H1 (cell line): ENCODE measurements at regions not wholly inside any gene's neighbourhood (a gene's known extent, or its start where the extent isn't known, plus 50 kb on each side); places are given as distances from the start of the nearest gene placed in this dataset.

Source experiments
- CTCF ChIA-PET: fragments of 300-600 bp; sonication (Branson Sonifier 250); formaldehyde crosslinking; loops from one replicate; lab custom pipeline; 2021; ENCODE audit not compliant: partially characterized antibody; lab: Charles Lee
- POLR2A ChIA-PET: fragments of 300-600 bp; sonication (Branson Sonifier 250); formaldehyde crosslinking; loops from one replicate; lab custom pipeline; 2021; ENCODE audit warnings: inconsistent platforms; ENCODE audit not compliant: partially characterized antibody; lab: Charles Lee
- DNase-seq, 2 experiments: peaks; one replicate each; pipeline versions ENCODE4 v3.0.0 to v3.0.0-alpha.2; 2010 to 2022; ENCODE audit warnings: low spot score in 2 of 2, low read depth in 1 of 2, mixed read lengths in 1 of 2
- FAIRE-seq: peaks from 2 replicates; lab custom pipeline; 2011; peaks lifted over from hg19 to GRCh38; lab: Jason Lieb, UNC
- H2AFZ ChIP-seq: 2 replicates; pipeline ENCODE4 v1.8.1; 2012; ENCODE audit warnings: low read length, inconsistent platforms
- H2AK5ac ChIP-seq: 2 replicates; pipeline ENCODE4 v1.6.1; 2013; ENCODE audit warnings: low read depth, low read length
- H2BK120ac ChIP-seq: replicated peaks from 2 replicates; pipeline ENCODE3; 2013; ENCODE audit warnings: low read depth, low read length, inconsistent platforms
- H2BK12ac ChIP-seq: 2 replicates; pipeline ENCODE4 v1.6.1; 2013; ENCODE audit warnings: low read depth, low read length
- H2BK15ac ChIP-seq: 2 replicates; pipeline ENCODE4 v1.6.1; 2013; ENCODE audit warnings: low read length
- H2BK20ac ChIP-seq: 2 replicates; pipeline ENCODE4 v1.6.1; 2013; ENCODE audit warnings: low read length
- H2BK5ac ChIP-seq: 2 replicates; pipeline ENCODE4 v1.6.1; 2013; ENCODE audit warnings: low read depth, low read length
- H3K14ac ChIP-seq: 2 replicates; pipeline ENCODE4 v1.6.1; 2013; ENCODE audit warnings: inconsistent platforms; ENCODE audit not compliant: insufficient read length
- H3K18ac ChIP-seq: 2 replicates; pipeline ENCODE4 v1.6.1; 2013; ENCODE audit warnings: low read length; ENCODE audit errors: extremely low read depth
- H3K23ac ChIP-seq: 2 replicates; pipeline ENCODE4 v1.6.1; 2013; ENCODE audit warnings: inconsistent platforms; ENCODE audit not compliant: insufficient read length
- H3K23me2 ChIP-seq: 2 replicates; pipeline ENCODE4 v1.6.1; 2013; ENCODE audit warnings: low read depth, low read length
- H3K27ac ChIP-seq: 2 replicates; pipeline ENCODE4 v1.6.1; 2011; ENCODE audit warnings: low read depth, low read length, inconsistent platforms
- H3K27me3 ChIP-seq, 4 experiments: replicated peaks in 1 of 4; 1 replicate in 1 of 4; 2 replicates in 3 of 4; pipeline versions ENCODE4 v1.6.1 to v1.8.1; 2011 to 2013; ENCODE audit warnings: low read length in 3 of 4, mild to moderate bottlenecking in 3 of 4, inconsistent platforms in 2 of 4, mixed read lengths in 2 of 4, moderate library complexity in 1 of 4; ENCODE audit not compliant: control insufficient read depth in 3 of 4, insufficient read depth in 3 of 4; ENCODE audit errors: extremely low read depth in 1 of 4
- H3K36me3 ChIP-seq, 4 experiments: 2 replicates each; pipeline versions ENCODE4 v1.6.1 to v1.8.1; 2011 to 2013; ENCODE audit warnings: mild to moderate bottlenecking in 4 of 4, low read length in 3 of 4, moderate library complexity in 2 of 4, control low read depth in 1 of 4, inconsistent platforms in 1 of 4; ENCODE audit not compliant: insufficient read depth in 4 of 4, control insufficient read depth in 2 of 4
- H3K4ac ChIP-seq: replicated peaks from 2 replicates; pipeline ENCODE3; 2013; ENCODE audit warnings: low read length, low read depth, mixed read lengths, inconsistent platforms; ENCODE audit not compliant: insufficient read length
- H3K4me1 ChIP-seq, 4 experiments: replicated peaks in 1 of 4; 1 replicate in 1 of 4; 2 replicates in 3 of 4; pipeline versions ENCODE4 v1.6.1 to v1.8.1; 2011 to 2013; ENCODE audit warnings: low read length in 3 of 4, inconsistent platforms in 2 of 4, mixed read lengths in 1 of 4; ENCODE audit not compliant: insufficient read depth in 4 of 4, control insufficient read depth in 3 of 4
- H3K4me2 ChIP-seq, 2 experiments: 2 replicates each; pipeline versions ENCODE4 v1.6.1 to v1.8.1; 2011 to 2013; ENCODE audit warnings: low read depth in 2 of 2, low read length in 2 of 2, control low read depth in 1 of 2, inconsistent platforms in 1 of 2, mild to moderate bottlenecking in 1 of 2; ENCODE audit not compliant: insufficient read depth in 1 of 2
- H3K4me3 ChIP-seq, 4 experiments: fragments of 200-600, 300-600 bp in 1 of 4; sonication (generic), shearing (Covaris generic), sonication (Bioruptor Twin) in 1 of 4; 2 replicates each; pipeline versions ENCODE4 v1.5.1 to v1.8.1; 2011 to 2016; ENCODE audit warnings: low read length in 4 of 4, low read depth in 3 of 4, control low read depth in 2 of 4, inconsistent platforms in 2 of 4, mild to moderate bottlenecking in 2 of 4, mixed read lengths in 1 of 4, moderate library complexity in 1 of 4; ENCODE audit not compliant: insufficient read depth in 2 of 4; ENCODE audit errors: extremely low read depth in 1 of 4
- H3K56ac ChIP-seq: replicated peaks from 2 replicates; pipeline ENCODE3; 2013; ENCODE audit warnings: low read depth, mild to moderate bottlenecking, mixed read lengths, low read length, inconsistent platforms; ENCODE audit not compliant: insufficient read length
- H3K79me1 ChIP-seq: 2 replicates; pipeline ENCODE4 v1.6.1; 2013; ENCODE audit warnings: low read depth, low read length, control low read depth
- H3K79me2 ChIP-seq, 2 experiments: 2 replicates each; pipeline versions ENCODE4 v1.6.1 to v1.8.1; 2012 to 2013; ENCODE audit warnings: low read length in 2 of 2, mild to moderate bottlenecking in 2 of 2, inconsistent platforms in 1 of 2; ENCODE audit not compliant: insufficient read depth in 2 of 2, control insufficient read depth in 1 of 2
- H3K9ac ChIP-seq, 4 experiments: replicated peaks in 1 of 4; 1 replicate in 1 of 4; 2 replicates in 3 of 4; pipeline versions ENCODE4 v1.6.1 to v1.8.1; 2011 to 2013; ENCODE audit warnings: low read depth in 3 of 4, low read length in 3 of 4, control low read depth in 2 of 4, mild to moderate bottlenecking in 2 of 4, moderate library complexity in 2 of 4, inconsistent platforms in 1 of 4; ENCODE audit errors: extremely low read depth in 1 of 4
- H3K9me3 ChIP-seq, 2 experiments: 2 replicates each; pipeline versions ENCODE4 v1.6.1 to v1.8.1; 2012 to 2013; ENCODE audit warnings: mild to moderate bottlenecking in 2 of 2, moderate library complexity in 2 of 2, control low read depth in 1 of 2, inconsistent platforms in 1 of 2, low read depth in 1 of 2, low read length in 1 of 2, mixed read lengths in 1 of 2; ENCODE audit not compliant: insufficient read depth in 2 of 2
- H4K20me1 ChIP-seq, 2 experiments: replicated peaks in 1 of 2; 2 replicates each; pipeline versions ENCODE3 to v1.8.1; 2011 to 2013; ENCODE audit warnings: inconsistent platforms in 2 of 2, low read length in 2 of 2, mild to moderate bottlenecking in 1 of 2; ENCODE audit not compliant: insufficient read depth in 2 of 2, control insufficient read depth in 1 of 2
- H4K5ac ChIP-seq: 2 replicates; pipeline ENCODE4 v1.6.1; 2013; ENCODE audit warnings: low read length, low read depth, mixed read lengths, inconsistent platforms; ENCODE audit not compliant: insufficient read length
- H4K8ac ChIP-seq: 2 replicates; pipeline ENCODE4 v1.8.0; 2013; ENCODE audit warnings: mild to moderate bottlenecking, moderate library complexity, low read length, inconsistent platforms; ENCODE audit not compliant: insufficient read depth; ENCODE audit errors: extremely low read depth
- H4K91ac ChIP-seq: replicated peaks from 2 replicates; pipeline ENCODE3; 2013; ENCODE audit warnings: low read length, mixed read lengths, inconsistent platforms; ENCODE audit not compliant: insufficient read length
- ATF2 ChIP-seq: IDR thresholded peaks from 2 replicates; pipeline ENCODE4 v1.6.1; 2012; ENCODE audit warnings: low read length, inconsistent platforms
- WGBS, 2 experiments: shearing (Covaris generic) in 1 of 2; methylation state at CpG; one replicate each; pipeline versions ENCODE4 v1.1.6 to v1.1.7; 2013 to 2015; ENCODE audit warnings: low lambda C conversion rate in 2 of 2, mixed read lengths in 2 of 2, inconsistent platforms in 1 of 2, low coverage in 1 of 2, missing lambda C conversion rate in 1 of 2; ENCODE audit not compliant: insufficient replicate concordance in 2 of 2, insufficient coverage in 1 of 2, insufficient read length in 1 of 2; ENCODE audit errors: extremely low coverage in 1 of 2, missing lambda C conversion rate in 1 of 2; 5-methylcytosine and 5-hydroxymethylcytosine counted together

- Histone ChIP-seq H2BK20ac (no peak overlapping the region), H3K79me2 (no peaks in the 10 kb centered on the region), H3K36me3 (no peaks in the 10 kb centered on the region), H3K27ac (no peak overlapping the region), H2BK5ac (no peak overlapping the region), H3K14ac (no peak overlapping the region), H3K56ac (no peak overlapping the region), H3K23ac (no peak overlapping the region), H2AK5ac (no peak overlapping the region), H3K4me1 (no peaks in the 10 kb centered on the region), H2BK120ac (no peak overlapping the region), H2BK12ac (no peak overlapping the region), H4K20me1 (no peaks in the 10 kb centered on the region), H3K79me1 (no peaks in the 10 kb centered on the region), H3K27me3 (no peaks in the 10 kb centered on the region), H3K9ac (no peak overlapping the region), H3K4ac (no peak overlapping the region), H2AFZ (no peak overlapping the region), H3K23me2 (no peaks in the 10 kb centered on the region), H3K18ac (no peak overlapping the region), H3K4me2 (no peak overlapping the region), H4K8ac (no peak overlapping the region), H3K9me3 (no peaks in the 10 kb centered on the region), H4K91ac (no peak overlapping the region), H4K5ac (no peak overlapping the region), H3K4me3 (no peak overlapping the region), H2BK15ac (no peak overlapping the region)
- no peak for FAIRE-seq
- POLR2A ChIA-PET, result no interaction called here
- DNase-seq, result no peak
- CTCF ChIA-PET, result interaction anchor here (0.8 to 1.1 kb wide), 2 partner anchors 47 to 320 kb away, joined by 3 read pairs; no protein-coding TSS in a partner anchor
- no peak for TF ChIP-seq ATF2
- WGBS, 2 experiments, result 73% methylated on average over 1 of the region's 1 CpG; no CpG with 5 or more reads in 1 of the 2 experiments
Measured at GRCh38 chr3:39753391-39753790, 56.0 kb upstream of the MYRIP start.
